Fibroblast of skin of left biceps (primary cell): ENCODE measurements at regions not wholly inside any gene's neighbourhood (a gene's known extent, or its start where the extent isn't known, plus 50 kb on each side); places are given as distances from the start of the nearest gene placed in this dataset.
"Not testable (repeated sequence)": the region's sequence is repeated elsewhere in the genome, so short reads cannot be mapped to it uniquely, and the experiment has no call there.

Experiments
- DNase-seq, 2 experiments: peaks; one replicate each; pipeline ENCODE4 v3.0.0-alpha.2; 2013; ENCODE audit warnings: low read depth in 2 of 2

DNA sequence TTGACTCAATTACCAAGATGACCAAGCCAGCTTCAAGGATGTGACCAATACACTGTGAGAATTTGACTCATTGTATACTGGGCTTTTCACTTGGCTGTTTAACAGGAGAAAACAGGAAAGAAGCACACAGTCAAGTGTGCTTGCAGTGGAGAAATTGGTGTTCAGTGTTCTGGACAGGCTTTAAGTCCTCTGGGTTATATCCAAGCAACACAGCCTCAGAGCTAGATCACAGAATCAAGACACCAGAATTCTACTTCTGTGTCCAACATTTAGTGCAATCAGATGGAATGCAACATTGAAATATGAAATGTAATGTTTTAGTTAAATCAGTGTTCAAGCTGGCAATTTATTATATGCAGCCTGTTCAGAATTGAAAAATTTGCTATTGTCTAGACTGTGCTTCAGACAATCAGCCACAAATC, 694.4 kb downstream of the LTN1 start:
- peak; percentile 10 to 18 for DNase-seq

GRCh38 chr21:28294051-28294450, 698.6 kb downstream of the LTN1 start:
- no peak for DNase-seq

DNA sequence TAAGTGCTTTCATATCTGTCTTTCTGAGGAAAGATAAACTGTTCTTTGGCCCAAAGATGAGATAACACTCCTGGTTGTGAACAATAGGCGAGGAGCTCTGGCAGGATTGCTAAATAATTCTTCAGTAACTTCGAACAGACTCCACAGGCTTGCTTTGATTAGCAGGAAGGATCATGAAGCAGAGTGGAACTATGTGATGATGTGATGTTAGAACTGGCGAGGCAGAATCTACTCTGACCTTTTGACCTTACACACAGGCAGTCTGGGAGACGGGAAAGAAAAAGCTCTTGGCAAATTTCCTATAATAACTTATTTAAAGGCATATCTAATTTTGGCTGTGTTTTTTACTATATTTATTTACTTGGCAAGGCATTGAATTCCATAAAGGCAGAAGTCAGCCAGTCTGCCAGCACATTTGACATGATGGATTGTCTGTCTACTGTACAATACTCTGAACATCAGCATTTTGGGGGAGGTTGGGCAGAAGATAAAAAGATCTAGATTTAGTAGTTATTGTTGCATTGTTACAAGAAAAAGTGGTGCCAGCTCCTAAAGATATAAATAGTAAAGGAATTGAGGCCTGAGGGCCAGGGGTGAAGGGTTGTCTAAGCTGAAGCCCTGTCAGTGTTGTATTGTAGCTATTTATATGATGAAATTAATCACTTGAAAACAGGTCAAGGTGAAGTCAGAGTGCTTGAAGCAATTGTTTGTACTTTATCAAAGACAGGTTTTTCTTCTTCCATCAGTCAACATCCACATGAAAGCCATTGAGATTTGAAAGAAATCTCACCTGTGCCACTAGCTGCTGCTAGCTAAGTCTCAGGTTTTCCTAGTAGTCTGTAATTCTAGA, 708.8 kb downstream of the LTN1 start:
- DNase-seq: peak; percentile 91 to 95

DNA sequence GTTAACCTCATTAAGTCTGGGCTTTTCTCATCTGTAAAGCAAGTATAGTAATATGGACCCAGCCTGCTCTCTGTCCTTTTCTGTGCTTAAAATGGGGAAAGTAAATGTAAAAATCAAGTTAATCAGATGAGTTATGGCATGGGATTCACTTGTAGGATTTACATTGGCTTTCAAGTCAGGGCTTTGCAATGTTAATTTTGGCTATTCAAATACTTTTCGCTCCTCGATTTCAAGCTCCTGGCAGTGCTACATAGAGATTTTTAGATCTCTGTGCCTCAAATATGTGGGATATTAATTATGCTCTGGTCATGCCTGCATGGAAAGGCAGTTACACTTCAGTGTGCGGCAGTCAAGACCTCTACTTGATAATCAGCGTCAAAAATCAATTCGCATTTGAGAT, 709.8 kb downstream of the LTN1 start:
- DNase-seq: no peak

- not testable (repeated sequence) for DNase-seq
These were observed 711.3 kb downstream of the LTN1 start for GRCh38 chr21:28281357-28281756.

- no peak for DNase-seq
These were observed 712.1 kb downstream of the LTN1 start for GRCh38 chr21:28280611-28281010.

GRCh38 chr21:28277324-28277723, 715.4 kb downstream of the LTN1 start:
- DNase-seq: no peak

GRCh38 chr21:28272272-28272992, 720.2 kb downstream of the LTN1 start:
- no peak for DNase-seq

DNA sequence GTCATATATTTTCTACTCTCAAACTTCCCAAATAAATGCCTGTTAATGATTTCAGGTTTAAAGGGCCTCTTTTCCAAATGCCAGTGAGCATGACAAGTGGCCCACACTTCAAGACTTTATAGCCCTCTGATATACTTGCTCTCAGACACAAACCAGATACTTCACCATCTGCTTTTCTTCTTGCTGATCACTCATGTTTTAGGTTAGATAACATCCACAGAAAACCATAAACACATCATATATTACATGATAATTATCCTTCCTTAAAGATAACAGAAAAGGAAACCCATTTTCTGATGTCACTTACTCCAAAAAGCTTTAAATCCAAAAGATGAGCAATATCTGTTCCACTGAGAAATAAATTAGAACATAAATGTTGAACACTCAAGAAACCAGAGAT, 723.5 kb downstream of the LTN1 start:
- DNase-seq: no peak

GRCh38 chr21:28268685-28269084, 724.0 kb downstream of the LTN1 start:
- DNase-seq: no peak

GRCh38 chr21:28267449-28267848, 725.2 kb downstream of the LTN1 start:
- no peak for DNase-seq

DNA sequence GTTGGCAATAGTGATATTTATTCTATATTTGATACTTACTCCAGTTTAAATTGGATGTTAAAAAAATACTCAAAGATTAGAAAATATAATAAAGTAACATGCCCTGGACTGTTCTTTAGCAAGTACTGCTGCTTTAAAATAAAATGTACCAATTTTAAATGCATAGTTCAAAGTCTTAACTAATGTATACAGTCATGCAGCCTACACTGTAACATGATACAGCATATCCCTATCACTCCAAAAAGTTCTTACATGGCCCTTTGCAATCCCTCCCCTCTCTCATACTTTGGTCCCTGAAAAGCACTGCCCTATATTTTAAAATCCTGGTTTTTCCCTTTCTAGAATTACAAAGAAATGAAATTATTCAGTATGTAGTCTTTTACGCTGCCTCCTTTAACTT, 726.6 kb downstream of the LTN1 start:
- no peak for DNase-seq

- no peak for DNase-seq
These were observed 728.7 kb downstream of the LTN1 start for GRCh38 chr21:28263974-28264373.

DNA sequence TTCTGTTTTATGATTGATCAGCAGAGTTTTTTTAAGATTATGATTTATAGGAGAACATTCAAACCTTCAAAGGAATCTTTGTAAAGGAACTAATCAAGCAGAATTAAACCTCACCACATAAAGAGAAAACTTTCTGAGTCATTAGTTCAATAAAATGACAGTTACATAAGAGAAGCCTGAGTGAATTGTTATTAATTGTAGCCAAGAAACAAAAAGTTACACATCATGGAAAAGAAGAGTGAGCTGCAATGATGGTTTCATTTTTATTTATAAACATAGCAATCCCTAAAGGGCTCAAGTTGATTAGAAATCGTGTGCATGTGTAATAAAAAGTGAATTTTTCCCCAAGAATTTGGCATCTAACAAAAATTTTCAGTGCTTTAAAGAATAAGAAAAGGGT, 731.4 kb downstream of the LTN1 start:
- no peak for DNase-seq

GRCh38 chr21:28257276-28257675, 735.4 kb downstream of the LTN1 start:
- no peak for DNase-seq

DNA sequence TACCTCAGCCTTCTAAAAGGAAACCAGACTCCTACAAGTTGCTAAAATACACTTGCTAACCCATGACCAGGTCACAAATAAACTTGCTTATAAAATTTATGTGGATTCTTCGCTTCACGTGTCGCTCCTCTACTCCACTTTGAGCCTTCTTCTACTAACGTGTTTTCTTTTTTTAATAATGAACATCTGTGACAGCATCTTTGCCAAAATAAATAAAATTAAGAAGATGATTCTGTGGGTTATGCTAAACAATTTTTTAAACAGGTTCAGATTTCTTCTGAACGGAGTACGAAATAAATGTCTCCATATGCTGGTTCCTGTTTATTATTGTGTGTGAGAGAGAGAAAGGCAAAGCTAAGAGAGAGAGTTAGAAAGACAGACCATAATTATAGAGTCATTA, 735.8 kb downstream of the LTN1 start:
- no peak for DNase-seq

GRCh38 chr21:28256420-28256831, 736.3 kb downstream of the LTN1 start:
- DNase-seq: no peak

DNA sequence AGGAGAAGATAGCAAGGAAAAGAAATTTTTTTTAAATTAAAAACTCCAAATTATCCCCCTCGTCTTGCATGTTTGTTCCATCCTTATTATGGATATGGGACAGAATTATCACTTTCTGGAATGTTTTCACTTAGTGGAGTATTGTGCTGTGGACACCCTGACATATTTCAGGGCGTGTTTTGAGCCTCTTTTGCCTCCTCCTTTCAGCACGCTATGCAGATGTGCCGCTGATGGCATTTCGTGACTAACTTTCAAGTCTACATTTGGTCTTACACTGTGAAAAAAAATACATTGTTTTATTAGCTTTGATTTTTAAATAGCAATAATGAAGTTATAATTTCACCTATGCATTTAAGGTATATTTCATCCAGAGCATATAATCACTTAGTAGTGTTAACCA, 738.7 kb downstream of the LTN1 start:
- DNase-seq: no peak

DNA sequence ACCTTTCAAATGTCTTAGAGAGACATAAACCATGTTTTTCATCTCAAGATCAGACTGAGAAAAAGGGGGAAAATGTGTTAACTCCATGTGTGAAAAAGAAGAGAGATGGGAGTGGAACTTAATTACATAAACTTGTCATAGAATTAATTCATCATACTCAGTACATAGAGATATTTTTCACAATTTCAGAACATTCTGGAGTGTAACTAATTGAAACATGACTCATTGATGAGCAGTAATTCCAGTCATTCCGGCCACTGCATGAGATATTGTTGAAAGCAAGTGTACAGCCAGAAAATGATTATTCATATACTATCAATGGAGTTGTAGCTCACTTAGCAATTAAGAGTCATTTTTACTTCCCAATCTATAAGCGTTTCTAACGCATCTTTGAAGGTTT, 739.3 kb downstream of the LTN1 start:
- peak in 1 of 2 experiments; percentile 50 for DNase-seq

GRCh38 chr21:28252928-28253327, 739.7 kb downstream of the LTN1 start:
- no peak for DNase-seq

- no peak for DNase-seq
These were observed 741.7 kb downstream of the LTN1 start for GRCh38 chr21:28250946-28251345.

GRCh38 chr21:28247454-28248020, 745.1 kb downstream of the LTN1 start:
- DNase-seq: no peak

DNA sequence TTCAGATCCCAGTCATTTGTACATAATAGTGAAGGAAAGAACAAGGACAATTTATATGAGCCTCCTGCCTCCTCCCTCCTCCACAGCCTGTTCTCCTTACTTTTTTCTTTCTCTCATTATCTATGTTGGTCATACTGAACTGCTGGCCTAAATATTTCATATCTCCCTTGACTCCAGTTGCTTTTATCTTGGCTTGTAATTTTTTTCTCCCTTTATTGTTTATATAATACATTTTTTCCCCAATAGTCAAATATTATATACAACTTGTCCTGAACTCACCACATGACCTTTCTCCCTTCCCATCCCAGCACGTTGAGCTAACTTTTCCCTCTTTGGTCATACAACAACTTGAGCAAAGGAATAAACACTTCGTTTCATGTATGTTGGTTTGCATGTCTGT, 752.1 kb downstream of the LTN1 start:
- no peak for DNase-seq
